Neural crest cell (in vitro differentiated cells): ENCODE measurements at regions not wholly inside any gene's neighbourhood (a gene's known extent, or its start where the extent isn't known, plus 50 kb on each side); places are given as distances from the start of the nearest gene placed in this dataset.
"Not testable (repeated sequence)": the region's sequence is repeated elsewhere in the genome, so short reads cannot be mapped to it uniquely, and the experiment has no call there.

Source experiments
- DNase-seq: peaks from one replicate; pipeline ENCODE4 v3.0.0; 2021; ENCODE audit warnings: low read depth, mixed read lengths, low spot score
- H3K27ac Mint-ChIP-seq: one replicate; pipeline ENCODE4 v1.8.0; 2021; ENCODE audit warnings: mild to moderate bottlenecking, mixed read lengths; ENCODE audit not compliant: unreplicated experiment
- H3K27me3 Mint-ChIP-seq: 2 replicates; pipeline ENCODE4 v1.8.0; 2021; ENCODE audit warnings: low read depth, mild to moderate bottlenecking, mixed read lengths
- H3K36me3 Mint-ChIP-seq: 2 replicates; pipeline ENCODE4 v1.8.0; 2021; ENCODE audit warnings: low read depth, mild to moderate bottlenecking, mixed read lengths
- H3K4me1 Mint-ChIP-seq: 2 replicates; pipeline ENCODE4 v1.8.0; 2021; ENCODE audit warnings: mixed read lengths
- H3K4me3 Mint-ChIP-seq: one replicate; pipeline ENCODE4 v1.8.0; 2021; ENCODE audit warnings: mild to moderate bottlenecking, mixed read lengths
- H3K9me3 Mint-ChIP-seq: 2 replicates; pipeline ENCODE4 v1.8.0; 2021; ENCODE audit warnings: mixed read lengths
- CTCF ChIP-seq: fragments of 200-600 bp; sonication (generic); conservative IDR thresholded peaks from 2 replicates; pipeline ENCODE4 v1.5.0; 2021; ENCODE audit warnings: antibody characterized with exemption, mild to moderate bottlenecking

GRCh38 chr6:74182992-74183391, 487.0 kb downstream of the CD109 start:
- Mint-ChIP-seq H3K27me3 (no peaks in the 10 kb centered on the region), H3K9me3 (peaks cover 2% of the 10 kb centered on the region), H3K27ac (no peak overlapping the region), H3K36me3 (no peaks in the 10 kb centered on the region), H3K4me1 (no peaks in the 10 kb centered on the region), H3K4me3 (no peak overlapping the region)
- TF ChIP-seq CTCF = no peak
- DNase-seq = no peak

GRCh38 chr6:74181471-74181870, 485.5 kb downstream of the CD109 start:
- Mint-ChIP-seq H3K36me3 (no peaks in the 10 kb centered on the region), H3K27ac (no peak overlapping the region), H3K4me1 (no peaks in the 10 kb centered on the region), H3K9me3 (peaks cover 2% of the 10 kb centered on the region), H3K4me3 (no peak overlapping the region), H3K27me3 (no peaks in the 10 kb centered on the region)
- DNase-seq = no peak
- TF ChIP-seq CTCF = no peak

- no peak for DNase-seq
- no peak overlapping the region for H3K4me3 Mint-ChIP-seq
- H3K36me3 Mint-ChIP-seq = no peaks in the 10 kb centered on the region
- peaks cover 2% of the 10 kb centered on the region for H3K9me3 Mint-ChIP-seq
- H3K4me1 Mint-ChIP-seq = no peaks in the 10 kb centered on the region
- H3K27me3 Mint-ChIP-seq = no peaks in the 10 kb centered on the region
- TF ChIP-seq CTCF = no peak
- no peak overlapping the region for H3K27ac Mint-ChIP-seq
Measured at GRCh38 chr6:74177506-74177905, 481.5 kb downstream of the CD109 start.

GRCh38 chr6:74170550-74170949, 474.5 kb downstream of the CD109 start:
- H3K4me3 Mint-ChIP-seq, H3K9me3 Mint-ChIP-seq, H3K27me3 Mint-ChIP-seq, H3K36me3 Mint-ChIP-seq, H3K27ac Mint-ChIP-seq, DNase-seq, H3K4me1 Mint-ChIP-seq: not testable (repeated sequence)

GRCh38 chr6:74170118-74170517, 474.1 kb downstream of the CD109 start:
- Mint-ChIP-seq H3K36me3 (no peaks in the 10 kb centered on the region), H3K27me3 (no peaks in the 10 kb centered on the region), H3K4me1 (no peaks in the 10 kb centered on the region), H3K27ac (no peak overlapping the region), H3K9me3 (no peaks in the 10 kb centered on the region), H3K4me3 (no peak overlapping the region)
- no peak for DNase-seq
- TF ChIP-seq CTCF = no peak

GRCh38 chr6:74167976-74168375, 472.0 kb downstream of the CD109 start:
- Mint-ChIP-seq H3K27ac (no peak overlapping the region), H3K36me3 (no peaks in the 10 kb centered on the region), H3K4me3 (no peak overlapping the region), H3K4me1 (no peaks in the 10 kb centered on the region), H3K27me3 (no peaks in the 10 kb centered on the region), H3K9me3 (no peaks in the 10 kb centered on the region)
- TF ChIP-seq CTCF = no peak
- no peak for DNase-seq
